ENCODE measurements at regions not wholly inside any gene's neighbourhood (a gene's known extent, or its start where the extent isn't known, plus 50 kb on each side); places are given as distances from the start of the nearest gene placed in this dataset.

GRCh38 chr18:78145096-78145495 is 834.5 kb upstream of the SALL3 start:
- Histone ChIP-seq H3K9ac (ENCODE audit: low read length in 2 of 2) (no peak overlapping the region), H3K4me3 (ENCODE audit: low read length in 2 of 2) (no peak overlapping the region), H3K4me1 (ENCODE audit: control insufficient read depth, insufficient read depth, low read length) (no peaks in the 10 kb centered on the region), H3K27me3 (ENCODE audit: control insufficient read depth in 1 of 2, insufficient read depth in 2 of 2, low read length in 2 of 2) (peaks cover 0 to 2% of the 10 kb centered on the region in 2 donors), H3K27ac (ENCODE audit: low read length) (no peak overlapping the region), H3K9me3 (ENCODE audit: control insufficient read depth in 2 of 2, low read length in 2 of 2) (no peaks in the 10 kb centered on the region), H3K36me3 (ENCODE audit: control insufficient read depth in 2 of 2, insufficient read depth in 2 of 2, low read length in 2 of 2) (no peaks in the 10 kb centered on the region)

GRCh38 chr18:78146136-78147085 is 833.2 kb upstream of the SALL3 start:
- H3K27ac ChIP-seq (ENCODE audit: low read length): no peak overlapping the region
- H3K9ac ChIP-seq (ENCODE audit: low read length in 2 of 2): no peak overlapping the region
- H3K9me3 ChIP-seq (ENCODE audit: control insufficient read depth in 2 of 2, low read length in 2 of 2): peaks cover 0 to 3% of the 10 kb centered on the region in 2 donors
- H3K4me3 ChIP-seq (ENCODE audit: low read length in 2 of 2): no peak overlapping the region
- H3K36me3 ChIP-seq (ENCODE audit: control insufficient read depth in 2 of 2, insufficient read depth in 2 of 2, low read length in 2 of 2): no peaks in the 10 kb centered on the region
- H3K4me1 ChIP-seq (ENCODE audit: control insufficient read depth, insufficient read depth, low read length): no peaks in the 10 kb centered on the region
- H3K27me3 ChIP-seq (ENCODE audit: control insufficient read depth in 1 of 2, insufficient read depth in 2 of 2, low read length in 2 of 2): no peaks in the 10 kb centered on the region

DNA sequence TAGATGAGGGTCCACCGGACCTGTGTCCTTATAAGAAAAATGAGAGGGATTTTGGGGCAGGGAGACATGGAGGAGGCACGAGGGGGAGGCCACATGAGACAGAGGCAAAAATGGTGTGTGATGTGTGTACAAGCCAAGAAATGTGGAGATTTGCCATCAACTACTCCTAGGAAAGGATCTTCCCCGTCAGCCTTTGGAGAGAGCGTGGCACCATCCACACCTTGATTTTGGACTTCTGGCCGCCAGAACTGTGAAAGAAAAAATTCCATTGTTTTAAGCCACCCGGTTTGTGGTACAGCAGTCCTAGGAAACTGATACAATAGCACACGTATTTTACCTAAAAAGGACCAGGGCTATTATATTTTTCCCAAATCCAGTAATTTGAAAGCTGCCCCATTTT is 829.0 kb upstream of the SALL3 start:
- H3K27ac ChIP-seq (ENCODE audit: low read length): no peak overlapping the region
- peaks cover 0 to 4% of the 10 kb centered on the region in 2 donors for H3K9me3 ChIP-seq (ENCODE audit: control insufficient read depth in 2 of 2, low read length in 2 of 2)
- no peak overlapping the region for H3K9ac ChIP-seq (ENCODE audit: low read length in 2 of 2)
- no peaks in the 10 kb centered on the region for H3K36me3 ChIP-seq (ENCODE audit: control insufficient read depth in 2 of 2, insufficient read depth in 2 of 2, low read length in 2 of 2)
- no peaks in the 10 kb centered on the region for H3K27me3 ChIP-seq (ENCODE audit: control insufficient read depth in 1 of 2, insufficient read depth in 2 of 2, low read length in 2 of 2)
- H3K4me3 ChIP-seq (ENCODE audit: low read length in 2 of 2): no peak overlapping the region
- no peaks in the 10 kb centered on the region for H3K4me1 ChIP-seq (ENCODE audit: control insufficient read depth, insufficient read depth, low read length)

DNA sequence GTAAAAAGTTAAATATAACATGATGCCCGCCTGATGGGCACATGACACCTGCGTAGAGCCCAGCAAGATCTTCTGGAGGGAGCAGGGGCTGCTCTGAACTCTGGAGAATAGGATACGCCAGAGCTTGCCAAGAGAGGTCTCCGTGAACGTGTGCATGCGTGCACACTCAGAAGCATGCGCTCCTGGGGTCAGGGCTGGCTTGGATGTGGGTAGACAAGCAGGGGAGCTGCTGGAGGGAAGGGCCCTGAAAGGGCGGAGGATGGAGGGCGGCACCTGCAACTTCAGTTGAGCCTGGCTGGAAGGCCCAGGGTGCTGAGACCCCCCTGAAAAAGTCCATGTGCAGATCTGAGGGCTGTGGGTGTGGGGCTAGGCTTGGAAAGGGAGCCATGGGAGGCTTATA is 828.4 kb upstream of the SALL3 start:
- Histone ChIP-seq H3K4me3 (ENCODE audit: low read length in 2 of 2) (no peak overlapping the region), H3K36me3 (ENCODE audit: control insufficient read depth in 2 of 2, insufficient read depth in 2 of 2, low read length in 2 of 2) (no peaks in the 10 kb centered on the region)

DNA sequence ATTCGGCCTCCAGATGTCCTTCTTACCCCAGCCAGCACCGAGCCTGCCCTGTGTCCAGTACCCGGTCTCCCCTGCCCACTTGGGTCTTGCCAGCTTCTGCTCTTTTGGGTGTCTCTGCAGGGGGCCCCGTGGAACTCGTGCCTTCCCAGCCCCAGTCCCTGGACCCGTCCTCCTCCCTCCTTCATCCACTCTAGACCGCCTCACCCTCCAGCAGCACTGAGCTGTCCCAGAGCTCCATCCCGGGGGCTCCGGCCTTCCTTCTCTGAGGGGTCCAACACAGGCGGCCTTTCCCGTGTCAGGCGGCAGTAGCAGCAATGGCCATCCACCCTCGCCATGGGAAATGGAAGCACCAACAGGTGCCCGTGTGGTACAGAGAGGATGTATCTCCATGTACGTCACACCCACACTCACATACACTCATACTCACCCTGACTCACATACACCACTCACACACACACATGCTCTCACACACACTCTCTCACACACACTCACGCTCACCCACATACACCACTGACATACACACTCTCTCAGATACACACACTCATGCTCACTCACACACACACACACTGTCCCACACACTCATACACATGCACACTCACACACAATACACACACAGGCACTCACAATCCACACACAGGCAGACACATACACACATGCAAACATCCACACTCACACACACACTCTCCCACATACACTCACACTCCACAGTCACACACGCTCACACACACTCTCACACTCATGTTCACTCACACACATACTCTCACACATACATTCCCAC is 827.5 kb upstream of the SALL3 start:
- Histone ChIP-seq H3K4me1 (ENCODE audit: control insufficient read depth, insufficient read depth, low read length) (no peaks in the 10 kb centered on the region), H3K36me3 (ENCODE audit: control insufficient read depth in 2 of 2, insufficient read depth in 2 of 2, low read length in 2 of 2) (no peaks in the 10 kb centered on the region), H3K9ac (ENCODE audit: low read length in 2 of 2) (no peak overlapping the region), H3K27me3 (ENCODE audit: control insufficient read depth in 1 of 2, insufficient read depth in 2 of 2, low read length in 2 of 2) (no peaks in the 10 kb centered on the region), H3K4me3 (ENCODE audit: low read length in 2 of 2) (no peak overlapping the region), H3K9me3 (ENCODE audit: control insufficient read depth in 2 of 2, low read length in 2 of 2) (peaks cover 0 to 4% of the 10 kb centered on the region in 2 donors), H3K27ac (ENCODE audit: low read length) (no peak overlapping the region)

More for the DNA sequence above, 828.4 kb upstream of the SALL3 start:
- no peak overlapping the region for H3K9ac ChIP-seq (ENCODE audit: low read length in 2 of 2)
- H3K9me3 ChIP-seq (ENCODE audit: control insufficient read depth in 2 of 2, low read length in 2 of 2): peaks cover 0 to 4% of the 10 kb centered on the region in 2 donors
- no peaks in the 10 kb centered on the region for H3K4me1 ChIP-seq (ENCODE audit: control insufficient read depth, insufficient read depth, low read length)
- H3K27ac ChIP-seq (ENCODE audit: low read length): no peak overlapping the region
- H3K27me3 ChIP-seq (ENCODE audit: control insufficient read depth in 1 of 2, insufficient read depth in 2 of 2, low read length in 2 of 2): no peaks in the 10 kb centered on the region

DNA sequence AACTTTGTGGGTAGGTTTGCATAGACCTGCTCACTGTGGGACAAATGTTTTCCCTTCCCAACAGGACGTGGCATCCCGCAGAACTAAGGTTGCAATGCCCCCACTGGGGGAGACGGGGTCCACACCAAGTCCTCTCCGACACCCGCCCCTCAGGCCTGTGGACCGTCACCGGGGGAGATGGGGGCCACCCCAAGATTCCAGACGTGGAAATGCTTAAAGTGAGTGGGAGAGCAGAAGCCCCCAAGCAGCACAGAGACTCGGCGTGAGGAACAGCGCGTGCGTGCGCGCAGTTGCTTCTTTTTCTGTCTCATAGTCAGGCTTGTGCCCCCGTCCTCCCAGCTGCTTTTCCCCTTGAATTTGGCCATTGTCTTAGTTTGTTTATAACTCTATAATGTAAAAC is 826.3 kb upstream of the SALL3 start:
- Histone ChIP-seq H3K9ac (ENCODE audit: low read length in 2 of 2) (no peak overlapping the region), H3K4me1 (ENCODE audit: control insufficient read depth, insufficient read depth, low read length) (no peaks in the 10 kb centered on the region), H3K27ac (ENCODE audit: low read length) (no peak overlapping the region), H3K27me3 (ENCODE audit: control insufficient read depth in 1 of 2, insufficient read depth in 2 of 2, low read length in 2 of 2) (no peaks in the 10 kb centered on the region), H3K4me3 (ENCODE audit: low read length in 2 of 2) (no peak overlapping the region), H3K9me3 (ENCODE audit: control insufficient read depth in 2 of 2, low read length in 2 of 2) (peaks cover 0 to 4% of the 10 kb centered on the region in 2 donors), H3K36me3 (ENCODE audit: control insufficient read depth in 2 of 2, insufficient read depth in 2 of 2, low read length in 2 of 2) (no peaks in the 10 kb centered on the region)

GRCh38 chr18:78154444-78154843 is 825.2 kb upstream of the SALL3 start:
- no peak overlapping the region for H3K9ac ChIP-seq (ENCODE audit: low read length in 2 of 2)
- H3K27me3 ChIP-seq (ENCODE audit: control insufficient read depth in 1 of 2, insufficient read depth in 2 of 2, low read length in 2 of 2): no peaks in the 10 kb centered on the region
- H3K27ac ChIP-seq (ENCODE audit: low read length): no peak overlapping the region
- peaks cover 0 to 4% of the 10 kb centered on the region in 2 donors for H3K9me3 ChIP-seq (ENCODE audit: control insufficient read depth in 2 of 2, low read length in 2 of 2)
- no peaks in the 10 kb centered on the region for H3K36me3 ChIP-seq (ENCODE audit: control insufficient read depth in 2 of 2, insufficient read depth in 2 of 2, low read length in 2 of 2)
- no peaks in the 10 kb centered on the region for H3K4me1 ChIP-seq (ENCODE audit: control insufficient read depth, insufficient read depth, low read length)
- H3K4me3 ChIP-seq (ENCODE audit: low read length in 2 of 2): no peak overlapping the region

DNA sequence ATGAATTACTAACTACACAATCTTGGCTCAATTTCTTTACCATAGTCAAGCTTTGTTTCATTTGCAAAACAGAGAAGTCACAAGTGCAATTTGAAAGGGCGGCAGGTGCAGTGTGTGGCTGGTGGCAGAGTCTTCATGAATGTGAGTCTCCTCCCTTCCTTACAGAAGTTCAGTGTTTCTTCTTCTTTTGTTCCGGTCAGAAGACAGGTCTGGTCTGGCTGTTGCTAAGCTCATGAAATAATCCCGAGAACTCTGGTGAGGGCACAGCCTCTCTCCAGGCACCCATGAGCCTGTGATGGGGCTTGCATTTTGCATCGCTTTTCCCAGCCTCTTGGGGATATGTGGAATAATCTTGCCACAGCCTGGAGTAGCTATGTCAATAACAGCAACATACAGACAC is 824.8 kb upstream of the SALL3 start:
- H3K36me3 ChIP-seq (ENCODE audit: control insufficient read depth in 2 of 2, insufficient read depth in 2 of 2, low read length in 2 of 2): no peaks in the 10 kb centered on the region
- no peak overlapping the region for H3K27ac ChIP-seq (ENCODE audit: low read length)
- no peak overlapping the region for H3K4me3 ChIP-seq (ENCODE audit: low read length in 2 of 2)
- no peak overlapping the region for H3K9ac ChIP-seq (ENCODE audit: low read length in 2 of 2)
- H3K27me3 ChIP-seq (ENCODE audit: control insufficient read depth in 1 of 2, insufficient read depth in 2 of 2, low read length in 2 of 2): no peaks in the 10 kb centered on the region
- H3K9me3 ChIP-seq (ENCODE audit: control insufficient read depth in 2 of 2, low read length in 2 of 2): peaks cover 0 to 4% of the 10 kb centered on the region in 2 donors
- no peaks in the 10 kb centered on the region for H3K4me1 ChIP-seq (ENCODE audit: control insufficient read depth, insufficient read depth, low read length)

GRCh38 chr18:78156466-78156865 is 823.2 kb upstream of the SALL3 start:
- Histone ChIP-seq H3K9ac (ENCODE audit: low read length in 2 of 2) (no peak overlapping the region), H3K27me3 (ENCODE audit: control insufficient read depth in 1 of 2, insufficient read depth in 2 of 2, low read length in 2 of 2) (no peaks in the 10 kb centered on the region), H3K9me3 (ENCODE audit: control insufficient read depth in 2 of 2, low read length in 2 of 2) (peaks cover 0 to under 1% of the 10 kb centered on the region in 2 donors), H3K4me1 (ENCODE audit: control insufficient read depth, insufficient read depth, low read length) (no peaks in the 10 kb centered on the region), H3K27ac (ENCODE audit: low read length) (no peak overlapping the region), H3K36me3 (ENCODE audit: control insufficient read depth in 2 of 2, insufficient read depth in 2 of 2, low read length in 2 of 2) (no peaks in the 10 kb centered on the region), H3K4me3 (ENCODE audit: low read length in 2 of 2) (no peak overlapping the region)

DNA sequence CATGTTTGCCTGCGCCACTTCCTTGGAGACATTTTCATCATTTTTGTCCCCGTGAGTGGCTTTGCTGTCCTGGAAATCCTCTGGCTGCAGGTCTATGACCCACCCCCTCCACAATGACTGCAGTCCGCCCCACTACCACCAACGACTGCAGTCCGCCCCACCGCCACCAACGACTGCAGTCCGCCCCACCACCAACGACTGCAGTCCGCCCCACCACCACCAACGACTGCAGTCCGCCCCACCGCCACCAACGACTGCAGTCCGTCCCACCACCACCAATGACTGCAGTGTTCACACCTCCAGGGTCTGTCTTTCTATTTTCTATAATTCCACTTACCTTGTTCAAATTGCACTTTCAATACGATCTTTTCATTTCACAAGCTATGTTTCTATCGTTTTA is 820.7 kb upstream of the SALL3 start:
- H3K4me1 ChIP-seq (ENCODE audit: control insufficient read depth, insufficient read depth, low read length): no peaks in the 10 kb centered on the region
- no peak overlapping the region for H3K4me3 ChIP-seq (ENCODE audit: low read length in 2 of 2)
- H3K9ac ChIP-seq (ENCODE audit: low read length in 2 of 2): no peak overlapping the region
- H3K27ac ChIP-seq (ENCODE audit: low read length): no peak overlapping the region
- no peaks in the 10 kb centered on the region for H3K36me3 ChIP-seq (ENCODE audit: control insufficient read depth in 2 of 2, insufficient read depth in 2 of 2, low read length in 2 of 2)
- no peaks in the 10 kb centered on the region for H3K9me3 ChIP-seq (ENCODE audit: control insufficient read depth in 2 of 2, low read length in 2 of 2)
- H3K27me3 ChIP-seq (ENCODE audit: control insufficient read depth in 1 of 2, insufficient read depth in 2 of 2, low read length in 2 of 2): no peaks in the 10 kb centered on the region

Data from stomach smooth muscle (tissue), 2 donors.